GM19023 (cell line): ENCODE measurements at regions not wholly inside any gene's neighbourhood (a gene's known extent, or its start where the extent isn't known, plus 50 kb on each side); places are given as distances from the start of the nearest gene placed in this dataset.

Experiments
- ATAC-seq: cut with Tn5 transposase; IDR thresholded peaks from one replicate; pipeline ENCODE4 v1.9.1; 2021; ENCODE audit warnings: mild to moderate bottlenecking, moderate library complexity; ENCODE audit not compliant: unreplicated experiment

- no peak for ATAC-seq
Measured at GRCh38 chr4:149136951-149137620, 678.6 kb downstream of the IQCM start.

- ATAC-seq, result no peak
Measured at GRCh38 chr4:149135062-149135461, 680.6 kb downstream of the IQCM start.

GRCh38 chr4:149121023-149121404 is 678.8 kb upstream of the NR3C2 start:
- ATAC-seq, result no peak

- no peak for ATAC-seq
Measured at GRCh38 chr4:149120331-149121022, 678.3 kb upstream of the NR3C2 start.

GRCh38 chr4:149116806-149117205 is 674.6 kb upstream of the NR3C2 start:
- no peak for ATAC-seq

- no peak for ATAC-seq
Measured at GRCh38 chr4:149113804-149114430, 671.7 kb upstream of the NR3C2 start.

GRCh38 chr4:149112109-149112508 is 669.9 kb upstream of the NR3C2 start:
- ATAC-seq, result no peak

GRCh38 chr4:149110481-149110880 is 668.3 kb upstream of the NR3C2 start:
- no peak for ATAC-seq

- ATAC-seq, result no peak
Measured at GRCh38 chr4:149108626-149109025, 666.4 kb upstream of the NR3C2 start.

GRCh38 chr4:149102765-149103164 is 660.6 kb upstream of the NR3C2 start:
- no peak for ATAC-seq

- ATAC-seq, result no peak
Measured at GRCh38 chr4:149101649-149102048, 659.4 kb upstream of the NR3C2 start.

GRCh38 chr4:149095811-149096210 is 653.6 kb upstream of the NR3C2 start:
- no peak for ATAC-seq

- no peak for ATAC-seq
Measured at GRCh38 chr4:149095001-149095400, 652.8 kb upstream of the NR3C2 start.

GRCh38 chr4:149084144-149084543 is 641.9 kb upstream of the NR3C2 start:
- no peak for ATAC-seq

- no peak for ATAC-seq
Measured at GRCh38 chr4:149077181-149077580, 635.0 kb upstream of the NR3C2 start.

- ATAC-seq, result no peak
Measured at GRCh38 chr4:149076401-149076800, 634.2 kb upstream of the NR3C2 start.

- ATAC-seq, result no peak
Measured at GRCh38 chr4:149072384-149072783, 630.2 kb upstream of the NR3C2 start.

- ATAC-seq, result no peak
Measured at GRCh38 chr4:149065753-149066152, 623.5 kb upstream of the NR3C2 start.

GRCh38 chr4:149062997-149063396 is 620.8 kb upstream of the NR3C2 start:
- no peak for ATAC-seq

- no peak for ATAC-seq
Measured at GRCh38 chr4:149057594-149057993, 615.4 kb upstream of the NR3C2 start.

- ATAC-seq, result no peak
Measured at GRCh38 chr4:149056615-149057014, 614.4 kb upstream of the NR3C2 start.

GRCh38 chr4:149055624-149056023 is 613.4 kb upstream of the NR3C2 start:
- ATAC-seq, result no peak
